HEK293 (cell line): ENCODE measurements at regions not wholly inside any gene's neighbourhood (a gene's known extent, or its start where the extent isn't known, plus 50 kb on each side); places are given as distances from the start of the nearest gene placed in this dataset.

Experiments
- CTCF ChIA-PET: fragments of 350-600 bp; formaldehyde crosslinking; extraction: SDS; loops from one replicate; lab custom pipeline; 2021; ENCODE audit warnings: antibody characterized with exemption; lab: Yijun Ruan, JAX
- POLR2A ChIA-PET: fragments of 300-600 bp; formaldehyde crosslinking; extraction: SDS; loops from one replicate; lab custom pipeline; 2020; ENCODE audit warnings: antibody characterized with exemption, inconsistent platforms; lab: Yijun Ruan, JAX
- H3K27ac ChIP-seq: fragments of 200-500 bp; sonication (Bioruptor generic); 2 replicates; pipeline ENCODE4 v1.5.1; 2014; ENCODE audit warnings: low read depth, low read length, control low read depth, inconsistent platforms; ENCODE audit errors: extremely low read depth
- H3K36me3 ChIP-seq, 2 experiments: fragments of 200-500 bp in 1 of 2; sonication (Bioruptor generic) in 1 of 2; 1 replicate in 1 of 2; 2 replicates in 1 of 2; pipeline ENCODE4 v1.5.1; 2014 to 2017; ENCODE audit warnings: inconsistent platforms in 2 of 2, low read length in 2 of 2; ENCODE audit not compliant: control insufficient read depth in 2 of 2, insufficient read depth in 1 of 2
- H3K4me1 ChIP-seq: fragments of 200-500 bp; sonication (Bioruptor generic); 2 replicates; pipeline ENCODE4 v1.5.1; 2014; ENCODE audit warnings: mild to moderate bottlenecking, low read length, inconsistent platforms; ENCODE audit not compliant: control insufficient read depth, insufficient read depth
- H3K4me3 ChIP-seq: 2 replicates; pipeline ENCODE4 v1.5.1; 2011; ENCODE audit warnings: low read depth, mild to moderate bottlenecking, control low read depth, low read length, moderate library complexity
- H3K9me3 ChIP-seq: fragments of 200-500 bp; sonication (Bioruptor generic); 2 replicates; pipeline ENCODE4 v1.5.1; 2014; ENCODE audit warnings: low read depth, low read length, inconsistent platforms; ENCODE audit not compliant: control insufficient read depth, insufficient read depth
- FEZF1 ChIP-seq: fragments of 450-650 bp; formaldehyde crosslinking; IDR thresholded peaks from 2 replicates; pipeline ENCODE4 v1.5.1; 2016; ENCODE audit warnings: missing biosample characterization, missing genetic modification characterization
- KLF10 ChIP-seq: fragments of 450-650 bp; IDR thresholded peaks from 2 replicates; pipeline ENCODE4 v1.5.1; 2018; ENCODE audit warnings: missing biosample characterization, mild to moderate bottlenecking, missing genetic modification characterization
- MZF1 ChIP-seq: fragments of 450-650 bp; formaldehyde crosslinking; IDR thresholded peaks from 2 replicates; pipeline ENCODE4 v1.5.1; 2017; ENCODE audit warnings: missing biosample characterization, missing genetic modification characterization, borderline replicate concordance
- SALL2 ChIP-seq: fragments of 450-650 bp; formaldehyde crosslinking; IDR thresholded peaks from 2 replicates; pipeline ENCODE4 v1.5.0; 2017; ENCODE audit warnings: missing biosample characterization, mild to moderate bottlenecking, missing genetic modification characterization, borderline replicate concordance
- TRIM28 ChIP-seq: IDR thresholded peaks from 2 replicates; pipeline ENCODE4 v1.6.1; 2011; ENCODE audit warnings: low read length, control low read depth, borderline replicate concordance
- ZBTB49 ChIP-seq: fragments of 450-650 bp; formaldehyde crosslinking; IDR thresholded peaks from 2 replicates; pipeline ENCODE4 v1.5.1; 2016; ENCODE audit warnings: missing biosample characterization, missing genetic modification characterization, low read depth
- ZFP37 ChIP-seq: fragments of 450-650 bp; formaldehyde crosslinking; IDR thresholded peaks from 2 replicates; pipeline ENCODE4 v1.5.1; 2016; ENCODE audit warnings: missing biosample characterization, missing genetic modification characterization
- ZNF112 ChIP-seq: fragments of 450-650 bp; formaldehyde crosslinking; IDR thresholded peaks from 2 replicates; pipeline ENCODE4 v1.5.0; 2017; ENCODE audit warnings: missing biosample characterization, missing genetic modification characterization
- ZNF146 ChIP-seq: fragments of 450-650 bp; formaldehyde crosslinking; IDR thresholded peaks from 2 replicates; pipeline ENCODE4 v1.5.1; 2016; ENCODE audit warnings: missing biosample characterization, missing genetic modification characterization
- ZNF2 ChIP-seq: fragments of 450-650 bp; formaldehyde crosslinking; IDR thresholded peaks from 2 replicates; pipeline ENCODE4 v1.5.1; 2016; ENCODE audit warnings: missing biosample characterization, missing genetic modification characterization
- ZNF335 ChIP-seq: fragments of 450-650 bp; formaldehyde crosslinking; conservative IDR thresholded peaks from 2 replicates; pipeline ENCODE4 v1.5.1; 2016; ENCODE audit warnings: missing biosample characterization, missing genetic modification characterization
- ZNF350 ChIP-seq: fragments of 450-650 bp; formaldehyde crosslinking; IDR thresholded peaks from 2 replicates; pipeline ENCODE4 v1.5.0; 2017; ENCODE audit warnings: missing biosample characterization, mild to moderate bottlenecking, missing genetic modification characterization
- ZNF501 ChIP-seq: fragments of 450-650 bp; formaldehyde crosslinking; IDR thresholded peaks from 2 replicates; pipeline ENCODE4 v1.5.1; 2016; ENCODE audit warnings: missing biosample characterization, missing genetic modification characterization
- ZNF560 ChIP-seq: fragments of 450-650 bp; formaldehyde crosslinking; IDR thresholded peaks from 2 replicates; pipeline ENCODE4 v1.5.1; 2017; ENCODE audit warnings: missing biosample characterization, missing genetic modification characterization, borderline replicate concordance
- ZNF658 ChIP-seq: fragments of 450-650 bp; formaldehyde crosslinking; IDR thresholded peaks from 2 replicates; pipeline ENCODE4; 2016; ENCODE audit warnings: missing biosample characterization, missing genetic modification characterization
- ZNF701 ChIP-seq: fragments of 450-650 bp; formaldehyde crosslinking; IDR thresholded peaks from 2 replicates; pipeline ENCODE4 v1.5.1; 2016; ENCODE audit warnings: missing biosample characterization, missing genetic modification characterization
- ZNF76 ChIP-seq: fragments of 450-650 bp; formaldehyde crosslinking; IDR thresholded peaks from 2 replicates; pipeline ENCODE4; 2016; ENCODE audit warnings: low read depth, missing biosample characterization, missing genetic modification characterization, borderline replicate concordance
- TF ChIP-seq, protein P1 (sequence below): fragments of 450-650 bp; formaldehyde crosslinking; IDR thresholded peaks from 2 replicates; pipeline ENCODE4 v1.5.1; 2017; ENCODE audit warnings: missing biosample characterization, missing genetic modification characterization
- TF ChIP-seq, protein P2 (sequence below): fragments of 450-650 bp; formaldehyde crosslinking; IDR thresholded peaks from 2 replicates; pipeline ENCODE4 v1.5.1; 2017; ENCODE audit warnings: missing biosample characterization, missing genetic modification characterization
- TF ChIP-seq, protein P3 (sequence below): fragments of 450-650 bp; formaldehyde crosslinking; IDR thresholded peaks from 2 replicates; pipeline ENCODE4 v1.5.1; 2016; ENCODE audit warnings: missing biosample characterization, missing genetic modification characterization

GRCh38 chr18:25516747-25517498 lies 165.0 kb upstream of the ZNF521 start:
- Histone ChIP-seq H3K4me1 (no peaks in the 10 kb centered on the region), H3K36me3 (no peaks in the 10 kb centered on the region), H3K27ac (no peak overlapping the region), H3K9me3 (no peaks in the 10 kb centered on the region), H3K4me3 (no peak overlapping the region)
- TF ChIP-seq ZBTB49 (tag by site-specific recombination), result no peak
- TF ChIP-seq, protein P1, sequence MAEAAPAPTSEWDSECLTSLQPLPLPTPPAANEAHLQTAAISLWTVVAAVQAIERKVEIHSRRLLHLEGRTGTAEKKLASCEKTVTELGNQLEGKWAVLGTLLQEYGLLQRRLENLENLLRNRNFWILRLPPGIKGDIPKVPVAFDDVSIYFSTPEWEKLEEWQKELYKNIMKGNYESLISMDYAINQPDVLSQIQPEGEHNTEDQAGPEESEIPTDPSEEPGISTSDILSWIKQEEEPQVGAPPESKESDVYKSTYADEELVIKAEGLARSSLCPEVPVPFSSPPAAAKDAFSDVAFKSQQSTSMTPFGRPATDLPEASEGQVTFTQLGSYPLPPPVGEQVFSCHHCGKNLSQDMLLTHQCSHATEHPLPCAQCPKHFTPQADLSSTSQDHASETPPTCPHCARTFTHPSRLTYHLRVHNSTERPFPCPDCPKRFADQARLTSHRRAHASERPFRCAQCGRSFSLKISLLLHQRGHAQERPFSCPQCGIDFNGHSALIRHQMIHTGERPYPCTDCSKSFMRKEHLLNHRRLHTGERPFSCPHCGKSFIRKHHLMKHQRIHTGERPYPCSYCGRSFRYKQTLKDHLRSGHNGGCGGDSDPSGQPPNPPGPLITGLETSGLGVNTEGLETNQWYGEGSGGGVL (tag by site-specific recombination), result no peak
- TF ChIP-seq, protein P2, sequence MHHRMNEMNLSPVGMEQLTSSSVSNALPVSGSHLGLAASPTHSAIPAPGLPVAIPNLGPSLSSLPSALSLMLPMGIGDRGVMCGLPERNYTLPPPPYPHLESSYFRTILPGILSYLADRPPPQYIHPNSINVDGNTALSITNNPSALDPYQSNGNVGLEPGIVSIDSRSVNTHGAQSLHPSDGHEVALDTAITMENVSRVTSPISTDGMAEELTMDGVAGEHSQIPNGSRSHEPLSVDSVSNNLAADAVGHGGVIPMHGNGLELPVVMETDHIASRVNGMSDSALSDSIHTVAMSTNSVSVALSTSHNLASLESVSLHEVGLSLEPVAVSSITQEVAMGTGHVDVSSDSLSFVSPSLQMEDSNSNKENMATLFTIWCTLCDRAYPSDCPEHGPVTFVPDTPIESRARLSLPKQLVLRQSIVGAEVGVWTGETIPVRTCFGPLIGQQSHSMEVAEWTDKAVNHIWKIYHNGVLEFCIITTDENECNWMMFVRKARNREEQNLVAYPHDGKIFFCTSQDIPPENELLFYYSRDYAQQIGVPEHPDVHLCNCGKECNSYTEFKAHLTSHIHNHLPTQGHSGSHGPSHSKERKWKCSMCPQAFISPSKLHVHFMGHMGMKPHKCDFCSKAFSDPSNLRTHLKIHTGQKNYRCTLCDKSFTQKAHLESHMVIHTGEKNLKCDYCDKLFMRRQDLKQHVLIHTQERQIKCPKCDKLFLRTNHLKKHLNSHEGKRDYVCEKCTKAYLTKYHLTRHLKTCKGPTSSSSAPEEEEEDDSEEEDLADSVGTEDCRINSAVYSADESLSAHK (tag by site-specific recombination), result no peak
- TF ChIP-seq SALL2 (tag by site-specific recombination), result no peak
- TF ChIP-seq ZNF112 (tag by site-specific recombination), result no peak
- TF ChIP-seq ZNF146 (tag by site-specific recombination), result no peak
- TF ChIP-seq TRIM28, result no peak
- TF ChIP-seq ZNF658, result no peak
- TF ChIP-seq, protein P3, sequence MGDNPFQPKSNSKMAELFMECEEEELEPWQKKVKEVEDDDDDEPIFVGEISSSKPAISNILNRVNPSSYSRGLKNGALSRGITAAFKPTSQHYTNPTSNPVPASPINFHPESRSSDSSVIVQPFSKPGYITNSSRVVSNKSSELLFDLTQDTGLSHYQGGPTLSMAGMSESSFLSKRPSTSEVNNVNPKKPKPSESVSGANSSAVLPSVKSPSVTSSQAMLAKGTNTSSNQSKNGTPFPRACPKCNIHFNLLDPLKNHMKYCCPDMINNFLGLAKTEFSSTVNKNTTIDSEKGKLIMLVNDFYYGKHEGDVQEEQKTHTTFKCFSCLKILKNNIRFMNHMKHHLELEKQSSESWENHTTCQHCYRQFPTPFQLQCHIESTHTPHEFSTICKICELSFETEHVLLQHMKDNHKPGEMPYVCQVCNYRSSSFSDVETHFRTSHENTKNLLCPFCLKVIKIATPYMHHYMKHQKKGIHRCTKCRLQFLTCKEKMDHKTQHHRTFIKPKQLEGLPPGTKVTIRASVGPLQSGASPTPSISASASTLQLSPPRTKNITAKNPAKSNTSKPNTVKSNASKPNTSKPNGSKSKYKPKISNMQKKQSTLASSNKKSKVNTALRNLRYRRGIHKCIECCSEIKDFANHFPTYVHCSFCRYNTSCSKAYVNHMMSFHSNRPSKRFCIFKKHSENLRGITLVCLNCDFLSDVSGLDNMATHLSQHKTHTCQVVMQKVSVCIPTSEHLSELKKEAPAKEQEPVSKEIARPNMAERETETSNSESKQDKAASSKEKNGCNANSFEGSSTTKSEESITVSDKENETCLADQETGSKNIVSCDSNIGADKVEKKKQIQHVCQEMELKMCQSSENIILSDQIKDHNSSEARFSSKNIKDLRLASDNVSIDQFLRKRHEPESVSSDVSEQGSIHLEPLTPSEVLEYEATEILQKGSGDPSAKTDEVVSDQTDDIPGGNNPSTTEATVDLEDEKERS (tag by site-specific recombination), result no peak
- no peak for TF ChIP-seq ZNF701 (tag by site-specific recombination)
- no peak for TF ChIP-seq ZNF2 (tag by site-specific recombination)
- no peak for TF ChIP-seq ZFP37 (tag by site-specific recombination)
- no peak for TF ChIP-seq FEZF1 (tag by site-specific recombination)
- no peak for TF ChIP-seq ZNF501 (tag by site-specific recombination)
- no peak for TF ChIP-seq MZF1 (tag by site-specific recombination)
- no peak for TF ChIP-seq ZNF76 (tag by site-specific recombination)
- TF ChIP-seq KLF10 (tag by site-specific recombination), result no peak
- TF ChIP-seq ZNF335 (tag by site-specific recombination), result no peak; the same call in 1 of the 2 replicates
- TF ChIP-seq ZNF350, result no peak
- no peak for TF ChIP-seq ZNF560 (tag by site-specific recombination)
- ChIA-PET POLR2A (interaction anchor here (0.7 kb wide), 1 partner anchor 221 kb away, joined by 3 read pairs; no protein-coding TSS in a partner anchor), CTCF (interaction anchor here (0.7 to 1.0 kb wide), 4 partner anchors 46 to 100 kb away, joined by 3 to 4 read pairs (median 3); no protein-coding TSS in a partner anchor)
